IMR-90 (cell line): ENCODE measurements at regions not wholly inside any gene's neighbourhood (a gene's known extent, or its start where the extent isn't known, plus 50 kb on each side); places are given as distances from the start of the nearest gene placed in this dataset.

ENCODE experiments used
- ATAC-seq: fragments of 200-7000 bp; cut with Tn5 transposase; 2 replicates; pipeline ENCODE4 v1.9.1; 2020; ENCODE audit warnings: low read depth, mild to moderate bottlenecking, moderate library complexity
- BruUV-seq: library from RNA; stranded (reverse); fragments of 400-500 nt; replicated peaks from 2 replicates; lab custom pipeline; 2021; lab: Mats Ljungman, UMichigan
- CTCF ChIA-PET: fragments of 300-600 bp; formaldehyde crosslinking; extraction: SDS; loops from one replicate; lab custom pipeline; 2021; ENCODE audit warnings: antibody characterized with exemption; lab: Yijun Ruan, JAX
- POLR2A ChIA-PET: fragments of 300-600 bp; sonication (Branson Sonifier 250); formaldehyde crosslinking; loops from one replicate; lab custom pipeline; 2022; ENCODE audit warnings: antibody characterized with exemption; ENCODE audit not compliant: unreplicated experiment; lab: Charles Lee
- DNase-seq: peaks from one replicate; pipeline ENCODE4 v3.0.0; 2013
- H2AFZ ChIP-seq: replicated peaks from 2 replicates; pipeline ENCODE3; 2013; ENCODE audit warnings: low read length, mild to moderate bottlenecking; ENCODE audit not compliant: poor library complexity
- H2AK5ac ChIP-seq: 2 replicates; pipeline ENCODE4 v1.6.1; 2013; ENCODE audit warnings: low read depth, low read length, inconsistent platforms
- H2AK9ac ChIP-seq: replicated peaks from 2 replicates; pipeline ENCODE3; 2013; ENCODE audit warnings: mild to moderate bottlenecking, low read depth, low read length, moderate library complexity; ENCODE audit not compliant: poor library complexity
- H2BK120ac ChIP-seq: 2 replicates; pipeline ENCODE4 v1.6.1; 2013; ENCODE audit warnings: low read depth, low read length, inconsistent platforms
- H2BK15ac ChIP-seq: 3 replicates; pipeline ENCODE4 v1.6.1; 2013; ENCODE audit warnings: low read depth, low read length, inconsistent platforms
- H2BK20ac ChIP-seq: 2 replicates; pipeline ENCODE4 v1.6.1; 2013; ENCODE audit warnings: low read depth, mild to moderate bottlenecking, inconsistent platforms, low read length, moderate library complexity
- H2BK5ac ChIP-seq: 2 replicates; pipeline ENCODE4 v1.6.1; 2013; ENCODE audit warnings: mild to moderate bottlenecking, low read depth, low read length, inconsistent platforms; ENCODE audit not compliant: poor library complexity, severe bottlenecking
- H3K14ac ChIP-seq: replicated peaks from 2 replicates; pipeline ENCODE4 v1.6.1; 2013; ENCODE audit warnings: low read depth, low read length, inconsistent platforms
- H3K18ac ChIP-seq: 2 replicates; pipeline ENCODE4 v1.6.1; 2013; ENCODE audit warnings: low read depth, low read length, control low read depth
- H3K23ac ChIP-seq: 2 replicates; pipeline ENCODE4 v1.6.1; 2013; ENCODE audit warnings: low read depth, low read length, inconsistent platforms
- H3K27ac ChIP-seq: 2 replicates; pipeline ENCODE4 v1.5.1; 2013; ENCODE audit warnings: mild to moderate bottlenecking, control low read depth, low read length; ENCODE audit not compliant: insufficient read depth
- H3K27me3 ChIP-seq: 2 replicates; pipeline ENCODE4 v1.6.1; 2013; ENCODE audit warnings: low read length; ENCODE audit not compliant: control insufficient read depth, insufficient read depth
- H3K36me3 ChIP-seq: 2 replicates; pipeline ENCODE4 v1.6.1; 2013; ENCODE audit warnings: low read length, mixed read lengths; ENCODE audit not compliant: control insufficient read depth, insufficient read depth
- H3K4ac ChIP-seq: 2 replicates; pipeline ENCODE4 v1.6.1; 2013; ENCODE audit warnings: low read depth, low read length, inconsistent platforms
- H3K4me1 ChIP-seq: 2 replicates; pipeline ENCODE4 v1.6.1; 2013; ENCODE audit warnings: low read length, mixed read lengths; ENCODE audit not compliant: control insufficient read depth, insufficient read depth
- H3K4me2 ChIP-seq: 2 replicates; pipeline ENCODE4 v1.6.1; 2013; ENCODE audit warnings: low read depth, mild to moderate bottlenecking, control low read depth, low read length, moderate library complexity
- H3K4me3 ChIP-seq: 2 replicates; pipeline ENCODE4 v1.5.1; 2013; ENCODE audit warnings: low read depth, mild to moderate bottlenecking, control low read depth, low read length, moderate library complexity; ENCODE audit not compliant: insufficient read depth
- H3K56ac ChIP-seq: 2 replicates; pipeline ENCODE4 v1.6.1; 2013; ENCODE audit warnings: low read length, inconsistent platforms; ENCODE audit not compliant: insufficient read depth; ENCODE audit errors: extremely low read depth
- H3K79me1 ChIP-seq, 2 experiments: 2 replicates each; pipeline ENCODE4 v1.6.1; 2013; ENCODE audit warnings: low read length in 2 of 2, inconsistent platforms in 1 of 2, low read depth in 1 of 2
- H3K9ac ChIP-seq: 2 replicates; pipeline ENCODE4 v1.6.1; 2013; ENCODE audit warnings: low read depth, low read length, control low read depth
- H3K9me1 ChIP-seq: 2 replicates; pipeline ENCODE4 v1.6.1; 2013; ENCODE audit warnings: low read length, inconsistent platforms; ENCODE audit not compliant: insufficient read depth
- H3K9me3 ChIP-seq: 2 replicates; pipeline ENCODE4 v1.6.1; 2013; ENCODE audit warnings: low read length; ENCODE audit not compliant: control insufficient read depth, insufficient read depth
- H4K20me1 ChIP-seq: 2 replicates; pipeline ENCODE4 v1.6.1; 2013; ENCODE audit warnings: low read length, inconsistent platforms; ENCODE audit not compliant: insufficient read depth
- H4K5ac ChIP-seq: 2 replicates; pipeline ENCODE4 v1.6.1; 2013; ENCODE audit warnings: mild to moderate bottlenecking, low read depth, low read length, control low read depth
- H4K8ac ChIP-seq, 2 experiments: 2 replicates each; pipeline ENCODE4 v1.6.1; 2013; ENCODE audit warnings: low read depth in 2 of 2, low read length in 2 of 2, control low read depth in 1 of 2, inconsistent platforms in 1 of 2
- H4K91ac ChIP-seq: 2 replicates; pipeline ENCODE4 v1.6.1; 2013; ENCODE audit warnings: low read depth, low read length, inconsistent platforms; ENCODE audit not compliant: insufficient read depth
- CHD1 ChIP-seq: IDR thresholded peaks from 2 replicates; pipeline ENCODE4 v1.6.1; 2012; ENCODE audit warnings: low read depth, low read length, improper control_type of control experiment
- RAD21 ChIP-seq: IDR thresholded peaks from 2 replicates; pipeline ENCODE4 v1.6.1; 2012; ENCODE audit warnings: low read length, improper control_type of control experiment
- RFX5 ChIP-seq: IDR thresholded peaks from 2 replicates; pipeline ENCODE4 v1.8.0; 2012; ENCODE audit warnings: low read depth, mild to moderate bottlenecking, low read length, moderate library complexity
- WGBS, 2 experiments: methylation state at CpG; one replicate each; pipeline versions ENCODE4 v1.1.5 to v1.1.7; 2013; ENCODE audit warnings: missing lambda C conversion rate in 2 of 2; ENCODE audit not compliant: insufficient read length in 1 of 2; ENCODE audit errors: extremely low coverage in 2 of 2; 5-methylcytosine and 5-hydroxymethylcytosine counted together
- dilution Hi-C: fragments of 300-500 bp; cut with HindIII; formaldehyde crosslinking; loops from one replicate; pipeline ENCODE4 v1.14.3; 2018; ENCODE audit warnings: low sequenced_read_pairs; ENCODE audit not compliant: unreplicated experiment
- in situ Hi-C: fragments of 300-500 bp; cut with MboI; formaldehyde crosslinking; loops from 3 replicates; pipeline ENCODE4 v1.14.3; 2019; ENCODE audit warnings: low sequenced_read_pairs, inconsistent platforms, mixed read lengths
- intact Hi-C: fragments of 100-400 bp; cut with micrococcal nuclease; formaldehyde crosslinking; loops from 2 replicates; pipeline ENCODE4 v1.10.0; 2022

DNA sequence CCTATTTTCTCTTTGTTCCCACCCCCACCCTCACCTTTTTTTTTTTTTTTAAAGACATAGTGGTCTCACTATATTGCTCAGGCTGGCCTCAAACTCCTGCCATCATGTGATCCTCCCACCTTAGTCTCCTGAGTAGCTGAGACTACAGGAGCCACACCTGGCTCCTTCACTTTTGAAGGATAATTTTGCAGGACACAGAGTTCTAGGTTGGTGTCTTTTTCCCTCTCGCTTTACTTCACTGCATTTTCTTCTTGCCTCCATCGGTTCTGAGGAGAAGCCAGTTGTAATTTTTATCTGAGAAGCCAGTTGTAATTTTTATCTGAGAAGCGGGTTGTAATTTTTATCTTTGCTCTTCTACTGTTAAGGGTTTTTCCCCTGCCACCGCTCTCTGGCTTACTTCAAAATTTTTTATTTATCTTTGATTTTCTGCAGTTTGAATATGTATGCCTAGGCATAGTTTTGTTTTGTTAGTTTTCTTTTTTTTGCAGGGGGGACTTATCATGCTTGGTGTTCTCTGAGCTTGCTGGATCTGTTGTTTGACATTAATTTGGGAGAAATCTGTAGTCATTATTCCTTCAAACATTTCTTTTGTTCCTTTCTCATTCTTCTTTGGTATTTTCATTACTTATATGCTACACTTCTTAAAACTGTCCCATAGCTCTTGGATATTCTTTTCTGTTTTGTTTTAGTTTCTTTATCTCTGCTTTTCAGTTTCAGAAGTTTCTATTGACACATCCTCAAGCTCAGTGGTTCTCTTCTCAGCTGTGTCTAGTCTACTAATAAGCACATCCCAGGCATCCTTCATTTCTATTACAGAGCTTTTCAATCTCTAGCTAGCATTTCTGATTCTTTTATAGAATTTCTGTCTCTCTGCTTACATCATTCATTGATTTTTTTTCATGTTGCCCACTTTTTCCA, 148.2 kb upstream of the CHD1 start:
- Histone ChIP-seq H4K20me1 (no peaks in the 10 kb centered on the region), H3K14ac (no peak overlapping the region), H2BK20ac (no peak overlapping the region), H2AK9ac (no peak overlapping the region), H3K9me3 (no peaks in the 10 kb centered on the region), H3K4me1 (no peaks in the 10 kb centered on the region), H3K36me3 (no peaks in the 10 kb centered on the region), H3K27me3 (0 out of 2 replicates have a peak, but pooled peaks cover 2% of the 10 kb centered on the region), H3K9me1 (no peaks in the 10 kb centered on the region), H2AK5ac (no peak overlapping the region), H2BK5ac (no peak overlapping the region), H3K27ac (no peak overlapping the region), H4K91ac (no peak overlapping the region), H2AFZ (no peak overlapping the region), H3K9ac (no peak overlapping the region), H3K18ac (no peak overlapping the region), H3K56ac (no peak overlapping the region), H3K79me1 (no peaks in the 10 kb centered on the region), H2BK120ac (no peak overlapping the region), H3K4me3 (no peak overlapping the region), H4K8ac (no peak overlapping the region), H4K5ac (no peak overlapping the region), H2BK15ac (no peak overlapping the region), H3K4ac (no peak overlapping the region), H3K4me2 (no peak overlapping the region), H3K23ac (no peak overlapping the region)
- ATAC-seq (no peak), DNase-seq (no peak)
- dilution Hi-C loops (no loop called here), in situ Hi-C loops (no loop called here), intact Hi-C loops (no loop called here)
- CTCF ChIA-PET = no interaction called here
- TF ChIP-seq CHD1 = no peak
- no peak for TF ChIP-seq RAD21
- no peak for TF ChIP-seq RFX5
- POLR2A ChIA-PET = no interaction called here
- no CpG with 5 or more reads among the region's 4 CpGs for WGBS, 2 experiments
- no TSS peak for BruUV-seq
